Bronchial epithelial cell (primary cell): ENCODE measurements at regions not wholly inside any gene's neighbourhood (a gene's known extent, or its start where the extent isn't known, plus 50 kb on each side); places are given as distances from the start of the nearest gene placed in this dataset.

Source experiments
- DNase-seq: peaks from one replicate; pipeline ENCODE4 v3.0.0-alpha.2; 2010; ENCODE audit warnings: low read depth
- FAIRE-seq: peaks from 2 replicates; lab custom pipeline; 2011; peaks lifted over from hg19 to GRCh38; lab: Jason Lieb, UNC
- H3K27me3 ChIP-seq: 2 replicates; pipeline ENCODE4 v1.5.1; 2011; ENCODE audit warnings: low read length; ENCODE audit not compliant: control insufficient read depth, insufficient read depth
- H3K36me3 ChIP-seq: 2 replicates; pipeline ENCODE4 v1.5.1; 2011; ENCODE audit warnings: low read length; ENCODE audit not compliant: control insufficient read depth, insufficient read depth
- H3K4me3 ChIP-seq: 2 replicates; pipeline ENCODE4 v1.5.1; 2011; ENCODE audit warnings: mild to moderate bottlenecking, low read depth, low read length, control low read depth
- CTCF ChIP-seq: IDR thresholded peaks from 2 replicates; pipeline ENCODE4 v1.5.1; 2011; ENCODE audit warnings: mild to moderate bottlenecking, moderate library complexity, low read length, control low read depth, inconsistent platforms; ENCODE audit not compliant: insufficient read depth, severe bottlenecking

GRCh38 chr4:134337574-134337973, 136.0 kb upstream of the PABPC4L start:
- Histone ChIP-seq H3K27me3 (no peaks in the 10 kb centered on the region), H3K4me3 (no peak overlapping the region), H3K36me3 (no peaks in the 10 kb centered on the region)
- no peak for DNase-seq
- TF ChIP-seq CTCF, result no peak
- no peak for FAIRE-seq

GRCh38 chr4:134328741-134329140, 127.2 kb upstream of the PABPC4L start:
- H3K36me3 ChIP-seq, result no peaks in the 10 kb centered on the region
- FAIRE-seq (no peak), DNase-seq (no peak)
- no peaks in the 10 kb centered on the region for H3K27me3 ChIP-seq
- H3K4me3 ChIP-seq, result no peak overlapping the region
- no peak for TF ChIP-seq CTCF

DNA sequence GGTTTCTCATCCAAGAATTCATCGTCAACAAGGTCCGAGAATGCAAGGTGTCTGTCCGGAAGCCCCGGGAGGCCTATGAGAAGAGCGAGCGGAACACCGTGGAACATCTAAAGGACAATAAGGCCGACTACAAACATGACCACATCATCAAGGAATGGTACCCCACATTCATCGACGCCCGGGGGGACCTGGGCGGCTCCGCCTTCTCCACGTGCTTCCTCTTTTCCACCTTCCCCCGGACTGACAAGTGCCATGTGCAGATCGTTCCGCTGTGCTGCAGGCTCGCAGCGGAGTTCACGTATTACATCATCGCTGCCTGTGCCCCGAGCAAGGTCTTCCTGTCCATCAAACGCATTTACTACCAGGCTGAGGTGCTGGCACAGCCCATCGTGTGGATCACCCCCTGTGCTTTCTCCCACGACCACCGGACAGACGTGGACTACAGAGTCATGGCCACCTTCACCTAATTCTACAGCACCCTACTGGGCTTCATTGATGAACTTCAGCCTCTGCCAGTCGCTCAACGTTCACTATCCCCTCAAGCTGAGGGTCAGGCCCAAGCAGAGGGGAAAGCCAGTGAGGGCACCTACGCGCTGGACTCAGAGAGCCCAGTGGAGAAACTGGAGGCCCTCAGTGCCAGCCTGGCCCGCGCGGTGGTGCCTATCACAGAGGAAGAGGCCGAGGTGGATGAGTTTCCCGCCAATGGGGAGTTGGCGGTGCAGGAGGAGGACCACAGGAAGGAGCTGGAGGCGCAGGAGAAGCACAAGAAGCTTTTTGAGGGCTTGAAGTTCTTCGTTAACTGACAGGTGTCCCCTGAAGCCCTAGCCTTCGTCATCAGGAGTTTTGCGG, 125.9 kb upstream of the PABPC4L start:
- no peaks in the 10 kb centered on the region for H3K36me3 ChIP-seq
- H3K27me3 ChIP-seq, result no peaks in the 10 kb centered on the region
- FAIRE-seq, result no peak
- no peak for DNase-seq
- H3K4me3 ChIP-seq, result no peak overlapping the region
- TF ChIP-seq CTCF, result no peak

DNA sequence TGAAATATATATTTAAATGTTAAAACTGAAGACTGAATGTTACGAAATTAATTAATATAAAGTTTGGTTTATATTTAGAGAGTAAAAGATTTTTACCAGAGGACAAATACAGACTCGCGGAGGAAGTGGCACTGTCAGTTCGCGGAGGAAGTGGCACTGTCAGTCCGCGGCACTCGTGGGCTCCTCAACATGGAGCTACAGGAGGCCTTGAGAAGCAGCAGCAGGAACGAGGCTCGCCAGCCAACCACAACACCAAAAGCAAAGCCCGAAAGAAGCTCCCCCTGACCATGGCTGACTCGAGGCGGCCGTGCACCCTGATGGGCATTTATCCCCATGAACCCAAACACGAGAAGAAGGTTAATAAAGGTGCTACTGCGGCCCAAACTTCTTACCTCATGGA, 125.3 kb upstream of the PABPC4L start:
- Histone ChIP-seq H3K36me3 (no peaks in the 10 kb centered on the region), H3K4me3 (no peak overlapping the region), H3K27me3 (no peaks in the 10 kb centered on the region)
- FAIRE-seq (no peak), DNase-seq (no peak)
- TF ChIP-seq CTCF, result no peak

- no peak for TF ChIP-seq CTCF
- FAIRE-seq, result no peak
- no peak overlapping the region for H3K4me3 ChIP-seq
- no peak for DNase-seq
- H3K36me3 ChIP-seq, result no peaks in the 10 kb centered on the region
- H3K27me3 ChIP-seq, result no peaks in the 10 kb centered on the region
These were observed 122.6 kb upstream of the PABPC4L start for GRCh38 chr4:134324179-134324578.
